ENCODE measurements at regions not wholly inside any gene's neighbourhood (a gene's known extent, or its start where the extent isn't known, plus 50 kb on each side); places are given as distances from the start of the nearest gene placed in this dataset.

- TF ChIP-seq, protein P1, sequence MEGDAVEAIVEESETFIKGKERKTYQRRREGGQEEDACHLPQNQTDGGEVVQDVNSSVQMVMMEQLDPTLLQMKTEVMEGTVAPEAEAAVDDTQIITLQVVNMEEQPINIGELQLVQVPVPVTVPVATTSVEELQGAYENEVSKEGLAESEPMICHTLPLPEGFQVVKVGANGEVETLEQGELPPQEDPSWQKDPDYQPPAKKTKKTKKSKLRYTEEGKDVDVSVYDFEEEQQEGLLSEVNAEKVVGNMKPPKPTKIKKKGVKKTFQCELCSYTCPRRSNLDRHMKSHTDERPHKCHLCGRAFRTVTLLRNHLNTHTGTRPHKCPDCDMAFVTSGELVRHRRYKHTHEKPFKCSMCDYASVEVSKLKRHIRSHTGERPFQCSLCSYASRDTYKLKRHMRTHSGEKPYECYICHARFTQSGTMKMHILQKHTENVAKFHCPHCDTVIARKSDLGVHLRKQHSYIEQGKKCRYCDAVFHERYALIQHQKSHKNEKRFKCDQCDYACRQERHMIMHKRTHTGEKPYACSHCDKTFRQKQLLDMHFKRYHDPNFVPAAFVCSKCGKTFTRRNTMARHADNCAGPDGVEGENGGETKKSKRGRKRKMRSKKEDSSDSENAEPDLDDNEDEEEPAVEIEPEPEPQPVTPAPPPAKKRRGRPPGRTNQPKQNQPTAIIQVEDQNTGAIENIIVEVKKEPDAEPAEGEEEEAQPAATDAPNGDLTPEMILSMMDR (IDR thresholded peaks at IDR 0.05): no peak
- TF ChIP-seq POLR2AphosphoS5 (IDR thresholded peaks at IDR 0.05): no peak
Observed at GRCh38 chr3:98966434-98966833, 64.9 kb upstream of the DCBLD2 start.

Data from sigmoid colon (tissue), 4 donors.